Fibroblast of the aortic adventitia (primary cell): ENCODE measurements at regions not wholly inside any gene's neighbourhood (a gene's known extent, or its start where the extent isn't known, plus 50 kb on each side); places are given as distances from the start of the nearest gene placed in this dataset. TPM values are rescaled to one million over a fixed set of nuclear protein-coding genes. Genes with fewer than 3 reads are reported as not detected.
"Not testable (repeated sequence)": the region's sequence is repeated elsewhere in the genome, so short reads cannot be mapped to it uniquely, and the experiment has no call there.

ENCODE experiments used
- DNase-seq: peaks from one replicate; pipeline ENCODE4 v3.0.0-alpha.2; 2010; ENCODE audit warnings: low read depth
- H3K4me3 ChIP-seq: 2 replicates; pipeline ENCODE4 v1.5.1; 2011; ENCODE audit warnings: low read depth, mild to moderate bottlenecking, control low read depth, low read length, moderate library complexity
- CTCF ChIP-seq: IDR thresholded peaks from 2 replicates; pipeline ENCODE4 v1.5.1; 2011; ENCODE audit warnings: mild to moderate bottlenecking, low read length, control low read depth, inconsistent platforms; ENCODE audit not compliant: insufficient read depth
- small RNA-seq: library from RNA; depleted of rRNA; stranded (forward); fragments of <200 nt; gene quantifications from one replicate; pipeline ENCODE3, GENCODE V24; 2012

DNA sequence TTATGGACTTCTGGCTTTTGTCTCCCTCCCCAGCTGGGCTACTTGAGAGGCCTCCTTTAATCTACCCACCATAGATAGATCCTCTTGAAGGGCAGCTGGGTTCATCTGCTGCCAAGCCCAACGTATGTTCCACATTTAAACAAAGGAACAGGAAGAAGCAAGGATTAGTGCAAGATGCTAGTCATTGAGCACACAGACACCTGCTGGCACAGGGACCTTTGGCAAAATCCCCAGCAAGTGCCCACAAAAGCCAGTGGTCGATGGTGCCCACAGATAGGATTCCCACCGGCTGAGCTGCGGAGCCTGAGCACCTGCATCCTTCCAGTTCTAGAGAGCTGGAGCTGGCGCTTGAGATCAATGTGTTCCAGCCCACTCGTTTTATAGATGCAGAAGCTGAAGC lies 57.7 kb upstream of the SHB start:
- no peak for TF ChIP-seq CTCF

DNA sequence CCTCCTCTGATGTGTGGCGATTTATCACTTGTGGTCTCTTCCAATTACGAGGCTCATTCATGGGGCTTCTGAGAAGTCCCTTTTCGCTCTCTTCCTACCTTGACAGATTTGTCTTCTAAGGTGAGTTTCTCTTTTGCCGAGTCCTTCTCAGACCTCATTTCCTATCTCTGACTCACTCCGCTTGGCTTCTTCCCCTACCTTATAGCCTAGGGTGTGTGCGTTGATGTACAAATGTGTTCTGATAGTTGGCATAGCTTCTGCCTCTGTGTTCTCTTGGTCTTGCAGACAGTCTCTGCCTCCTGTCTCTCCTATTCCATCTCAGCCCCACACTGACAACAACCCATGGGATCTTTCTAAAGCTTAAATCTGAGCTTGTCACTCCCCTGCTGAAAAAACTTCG lies 56.9 kb upstream of the SHB start:
- no peak for DNase-seq
- no peak for TF ChIP-seq CTCF
- H3K4me3 ChIP-seq: no peak overlapping the region

More for the DNA sequence above, 57.7 kb upstream of the SHB start:
- DNase-seq: no peak
- no peak overlapping the region for H3K4me3 ChIP-seq

- not testable (repeated sequence) for H3K4me3 ChIP-seq, DNase-seq
These were observed 54.3 kb upstream of the SHB start for GRCh38 chr9:38123359-38123758.

GRCh38 chr9:38120961-38121360 lies 51.9 kb upstream of the SHB start:
- no peak overlapping the region for H3K4me3 ChIP-seq
- no peak for DNase-seq
- no peak for TF ChIP-seq CTCF

GRCh38 chr9:38119560-38120236 lies 50.7 kb upstream of the SHB start:
- no peak for TF ChIP-seq CTCF
- H3K4me3 ChIP-seq: no peak overlapping the region
- no peak for DNase-seq

- TF ChIP-seq CTCF: no peak
- no peak overlapping the region for H3K4me3 ChIP-seq
- DNase-seq: no peak
These were observed 49.9 kb upstream of the SHB start for GRCh38 chr9:38118862-38119438.

Small RNA genes lying in the stretch of these regions (small RNA-seq; reads per million reads assigned to genes)
- gene RF00096: not detected
